ENCODE measurements at regions not wholly inside any gene's neighbourhood (a gene's known extent, or its start where the extent isn't known, plus 50 kb on each side); places are given as distances from the start of the nearest gene placed in this dataset.

- Histone ChIP-seq H3K4me3 (ENCODE audit: low read length) (no peak overlapping the region), H3K9me3 (ENCODE audit: control insufficient read depth, insufficient read depth, low read length) (peaks cover 6% of the 10 kb centered on the region), H3K27me3 (ENCODE audit: control insufficient read depth, insufficient read depth, low read length) (no peaks in the 10 kb centered on the region), H3K4me1 (ENCODE audit: control insufficient read depth, insufficient read depth, low read length) (no peaks in the 10 kb centered on the region), H3K27ac (ENCODE audit: low read length) (no peak overlapping the region), H3K36me3 (ENCODE audit: control insufficient read depth, insufficient read depth, low read length) (no peaks in the 10 kb centered on the region)
- Mint-ChIP-seq H3K27me3 (ENCODE audit: low read depth in 2 of 2) (no peaks in the 10 kb centered on the region), H3K27ac (no peak overlapping the region), H3K4me3 (no peak overlapping the region), H3K36me3 (peaks cover 12% of the 10 kb centered on the region), H3K9me3 (peaks cover 6 to 16% of the 10 kb centered on the region in 2 donors), H3K4me1 (no peaks in the 10 kb centered on the region)
- 79% methylated on average over 10 of the region's 10 CpGs for WGBS (ENCODE audit: insufficient coverage)
- DNase-seq (no peak), ATAC-seq (no peak)
- intact Hi-C loops (cut with micrococcal nuclease), result no loop called here
- no peak for TF ChIP-seq CTCF (IDR thresholded peaks at IDR 0.05)
Measured at GRCh38 chr3:103446953-103447629, 1012.3 kb downstream of the ZPLD1 start.

- 67% methylated on average over 1 of the region's 1 CpG for WGBS (ENCODE audit: insufficient coverage)
- Mint-ChIP-seq H3K4me3 (no peak overlapping the region), H3K4me1 (no peaks in the 10 kb centered on the region), H3K36me3 (peaks cover 12% of the 10 kb centered on the region), H3K9me3 (peaks cover 4 to 13% of the 10 kb centered on the region in 2 donors), H3K27ac (no peak overlapping the region), H3K27me3 (ENCODE audit: low read depth in 2 of 2) (no peaks in the 10 kb centered on the region)
- H3K9me3 ChIP-seq (ENCODE audit: control insufficient read depth, insufficient read depth, low read length), result no peaks in the 10 kb centered on the region
- ATAC-seq (no peak), DNase-seq (no peak)
- no peak overlapping the region for H3K27ac ChIP-seq (ENCODE audit: low read length)
- no peak overlapping the region for H3K4me3 ChIP-seq (ENCODE audit: low read length)
- H3K4me1 ChIP-seq (ENCODE audit: control insufficient read depth, insufficient read depth, low read length), result no peaks in the 10 kb centered on the region
- intact Hi-C loops (cut with micrococcal nuclease), result no loop called here
- TF ChIP-seq CTCF (IDR thresholded peaks at IDR 0.05), result no peak
- no peaks in the 10 kb centered on the region for H3K27me3 ChIP-seq (ENCODE audit: control insufficient read depth, insufficient read depth, low read length)
- no peaks in the 10 kb centered on the region for H3K36me3 ChIP-seq (ENCODE audit: control insufficient read depth, insufficient read depth, low read length)
Measured at GRCh38 chr3:103453152-103453551, 1018.3 kb downstream of the ZPLD1 start.

- Histone ChIP-seq H3K36me3 (ENCODE audit: control insufficient read depth, insufficient read depth, low read length) (no peaks in the 10 kb centered on the region), H3K4me3 (ENCODE audit: low read length) (no peak overlapping the region), H3K4me1 (ENCODE audit: control insufficient read depth, insufficient read depth, low read length) (no peaks in the 10 kb centered on the region), H3K9me3 (ENCODE audit: control insufficient read depth, insufficient read depth, low read length) (no peaks in the 10 kb centered on the region), H3K27ac (ENCODE audit: low read length) (no peak overlapping the region), H3K27me3 (ENCODE audit: control insufficient read depth, insufficient read depth, low read length) (no peaks in the 10 kb centered on the region)
- H3K4me3 Mint-ChIP-seq, result no peak overlapping the region
- DNase-seq (no peak), ATAC-seq (no peak)
- no peak for TF ChIP-seq CTCF (IDR thresholded peaks at IDR 0.05)
- WGBS (ENCODE audit: insufficient coverage), result 88% methylated on average over 3 of the region's 3 CpGs
- peaks cover 9 to 16% of the 10 kb centered on the region in 2 donors for H3K9me3 Mint-ChIP-seq
- no peaks in the 10 kb centered on the region for H3K4me1 Mint-ChIP-seq
- intact Hi-C loops (cut with micrococcal nuclease), result no loop called here
- no peaks in the 10 kb centered on the region for H3K36me3 Mint-ChIP-seq
- H3K27me3 Mint-ChIP-seq (ENCODE audit: low read depth in 2 of 2), result no peaks in the 10 kb centered on the region
- H3K27ac Mint-ChIP-seq, result no peak overlapping the region
Measured at GRCh38 chr3:103459815-103460214, 1025.0 kb downstream of the ZPLD1 start.

GRCh38 chr3:103470498-103470897 lies 1035.7 kb downstream of the ZPLD1 start:
- DNase-seq (no peak), ATAC-seq (no peak)
- intact Hi-C loops (cut with micrococcal nuclease), result no loop called here
- Histone ChIP-seq H3K9me3 (ENCODE audit: control insufficient read depth, insufficient read depth, low read length) (no peaks in the 10 kb centered on the region), H3K27ac (ENCODE audit: low read length) (no peak overlapping the region), H3K4me3 (ENCODE audit: low read length) (no peak overlapping the region), H3K4me1 (ENCODE audit: control insufficient read depth, insufficient read depth, low read length) (no peaks in the 10 kb centered on the region), H3K36me3 (ENCODE audit: control insufficient read depth, insufficient read depth, low read length) (no peaks in the 10 kb centered on the region), H3K27me3 (ENCODE audit: control insufficient read depth, insufficient read depth, low read length) (no peaks in the 10 kb centered on the region)
- H3K4me3 Mint-ChIP-seq, result no peak overlapping the region
- no peak for TF ChIP-seq CTCF (IDR thresholded peaks at IDR 0.05)
- WGBS (ENCODE audit: insufficient coverage), result 83% methylated on average over 5 of the region's 5 CpGs
- H3K9me3 Mint-ChIP-seq, result peaks cover 9 to 16% of the 10 kb centered on the region in 2 donors
- H3K4me1 Mint-ChIP-seq, result no peaks in the 10 kb centered on the region
- H3K36me3 Mint-ChIP-seq, result no peaks in the 10 kb centered on the region
- H3K27ac Mint-ChIP-seq, result no peak overlapping the region
- H3K27me3 Mint-ChIP-seq (ENCODE audit: low read depth in 2 of 2), result no peaks in the 10 kb centered on the region
